Endothelial cell of umbilical vein (primary cell): ENCODE measurements at regions not wholly inside any gene's neighbourhood (a gene's known extent, or its start where the extent isn't known, plus 50 kb on each side); places are given as distances from the start of the nearest gene placed in this dataset.

Experiments
- BruUV-seq: library from RNA; stranded (reverse); fragments of 400-500 nt; replicated peaks from 2 replicates; lab custom pipeline; 2021; lab: Mats Ljungman, UMichigan
- CTCF ChIA-PET: fragments of 300-600, 350-600 bp; sonication (Branson Sonifier 250); formaldehyde crosslinking; loops from one replicate; lab custom pipeline; 2021; ENCODE audit warnings: antibody characterized with exemption, inconsistent platforms; lab: Charles Lee
- POLR2A ChIA-PET: fragments of 300-600, 350-600 bp; sonication (Branson Sonifier 250); formaldehyde crosslinking; loops from one replicate; lab custom pipeline; 2021; ENCODE audit warnings: antibody characterized with exemption, inconsistent platforms; lab: Charles Lee
- DNase-seq: peaks from one replicate; pipeline ENCODE4 v3.0.0-alpha.2; 2011; ENCODE audit warnings: low read depth, low spot score
- FAIRE-seq: peaks from 2 replicates; lab custom pipeline; 2011; peaks lifted over from hg19 to GRCh38; lab: Jason Lieb, UNC
- H2AFZ ChIP-seq: 2 replicates; pipeline ENCODE4 v1.6.0; 2012; ENCODE audit warnings: low read depth, low read length, control low read depth, inconsistent platforms
- H3K27ac ChIP-seq: 2 replicates; pipeline ENCODE4 v1.5.1; 2011; ENCODE audit warnings: low read depth, mild to moderate bottlenecking, control low read depth, low read length, moderate library complexity; ENCODE audit not compliant: insufficient read depth
- H3K27me3 ChIP-seq, 2 experiments: 2 replicates each; pipeline versions ENCODE4 v1.6.0 to v1.6.1; 2011; ENCODE audit warnings: low read length in 2 of 2, mixed read lengths in 1 of 2; ENCODE audit not compliant: control insufficient read depth in 2 of 2, insufficient read depth in 2 of 2
- H3K36me3 ChIP-seq, 2 experiments: 2 replicates in 1 of 2; 3 replicates in 1 of 2; pipeline ENCODE4 v1.5.1; 2011; ENCODE audit warnings: low read length in 2 of 2, mild to moderate bottlenecking in 1 of 2, moderate library complexity in 1 of 2; ENCODE audit not compliant: control insufficient read depth in 2 of 2, insufficient read depth in 2 of 2; ENCODE audit errors: extremely low read depth in 1 of 2
- H3K4me1 ChIP-seq: 3 replicates; pipeline ENCODE4 v1.5.1; 2011; ENCODE audit warnings: mild to moderate bottlenecking, low read length; ENCODE audit not compliant: control insufficient read depth, insufficient read depth; ENCODE audit errors: extremely low read depth
- H3K4me2 ChIP-seq: 2 replicates; pipeline ENCODE4 v1.6.1; 2011; ENCODE audit warnings: low read length, control low read depth, mixed read lengths; ENCODE audit not compliant: insufficient read depth
- H3K4me3 ChIP-seq, 3 experiments: fragments of 200-600 bp in 1 of 3; sonication (generic), shearing (Covaris generic) in 1 of 3; replicated peaks in 1 of 3; 2 replicates each; pipeline ENCODE4 v1.5.1; 2011 to 2016; ENCODE audit warnings: control low read depth in 3 of 3, low read length in 3 of 3, mild to moderate bottlenecking in 2 of 3, inconsistent platforms in 1 of 3, low read depth in 1 of 3, moderate library complexity in 1 of 3; ENCODE audit not compliant: insufficient read depth in 1 of 3
- H3K79me2 ChIP-seq: 2 replicates; pipeline ENCODE4 v1.6.0; 2012; ENCODE audit warnings: low read length, inconsistent platforms; ENCODE audit not compliant: control insufficient read depth, insufficient read depth
- H3K9ac ChIP-seq: replicated peaks from 2 replicates; pipeline ENCODE3; 2011; ENCODE audit warnings: low read length, control low read depth; ENCODE audit not compliant: insufficient read depth; ENCODE audit errors: extremely low read depth
- H3K9me1 ChIP-seq: replicated peaks from 3 replicates; pipeline ENCODE4 v1.6.0; 2011; ENCODE audit warnings: mild to moderate bottlenecking, low read length; ENCODE audit not compliant: control insufficient read depth, insufficient read depth; ENCODE audit errors: extremely low read depth
- H3K9me3 ChIP-seq: replicated peaks from 2 replicates; pipeline ENCODE4 v1.5.1; 2012; ENCODE audit warnings: low read length, inconsistent platforms; ENCODE audit not compliant: control insufficient read depth, insufficient read depth
- H4K20me1 ChIP-seq: replicated peaks from 2 replicates; pipeline ENCODE3; 2011; ENCODE audit warnings: mild to moderate bottlenecking, low read length; ENCODE audit not compliant: control insufficient read depth, insufficient read depth; ENCODE audit errors: extremely low read depth
- EZH2 ChIP-seq: IDR thresholded peaks from 2 replicates; pipeline ENCODE4 v1.6.1; 2012; ENCODE audit warnings: borderline replicate concordance, low read depth, mild to moderate bottlenecking, moderate library complexity, low read length, inconsistent platforms; ENCODE audit not compliant: severe bottlenecking
- FOS ChIP-seq: IDR thresholded peaks from 2 replicates; pipeline ENCODE4 v1.6.1; 2011; ENCODE audit warnings: mild to moderate bottlenecking, low read length, moderate library complexity, borderline replicate concordance; ENCODE audit not compliant: insufficient read depth
- GATA2 ChIP-seq: IDR thresholded peaks from 2 replicates; pipeline ENCODE4 v1.7.0; 2011; ENCODE audit warnings: low read depth, mild to moderate bottlenecking, moderate library complexity, mixed read lengths, low read length; ENCODE audit not compliant: insufficient read length, insufficient read depth
- JUN ChIP-seq: IDR thresholded peaks from 2 replicates; pipeline ENCODE4 v1.6.1; 2011; ENCODE audit warnings: borderline replicate concordance, low read depth; ENCODE audit not compliant: insufficient read length, insufficient read depth
- MAX ChIP-seq: IDR thresholded peaks from 2 replicates; pipeline ENCODE4 v1.6.1; 2011; ENCODE audit not compliant: insufficient read depth, insufficient read length
- MYC ChIP-seq: IDR thresholded peaks from one replicate; pipeline ENCODE4 v1.6.1; 2011; ENCODE audit warnings: mild to moderate bottlenecking, low read depth, low read length
- POLR2A ChIP-seq: IDR thresholded peaks from 2 replicates; pipeline ENCODE4 v1.6.1; 2012; ENCODE audit warnings: low read depth, mild to moderate bottlenecking, control low read depth, low read length
- POLR2AphosphoS5 ChIP-seq: IDR thresholded peaks from 2 replicates; pipeline ENCODE4 v1.6.1; 2012; ENCODE audit warnings: low read depth, mild to moderate bottlenecking, control low read depth, low read length, moderate library complexity; ENCODE audit not compliant: insufficient read depth
- dilution Hi-C: fragments of 300-500 bp; cut with MboI; formaldehyde crosslinking; loops from one replicate; pipeline ENCODE4 v1.15.0; 2019; ENCODE audit warnings: low sequenced_read_pairs; ENCODE audit not compliant: extremely low pct_ligation_motif_present
- intact Hi-C: fragments of 100-400 bp; cut with micrococcal nuclease; formaldehyde crosslinking; loops from one replicate; pipeline ENCODE4 v1.10.0; 2022
- TF ChIP-seq, protein P1 (sequence below), 2 donors: IDR thresholded peaks; 1 replicate in 1 of 2; 2 replicates in 1 of 2; pipeline ENCODE4 v1.5.1; 2011; ENCODE audit warnings: low read length in 2 of 2, mild to moderate bottlenecking in 2 of 2, moderate library complexity in 2 of 2, control low read depth in 1 of 2, inconsistent platforms in 1 of 2, low read depth in 1 of 2; ENCODE audit not compliant: insufficient read depth in 1 of 2; ENCODE audit errors: extremely low read depth in 1 of 2

- Histone ChIP-seq H3K9me1 (no peaks in the 10 kb centered on the region), H4K20me1 (no peaks in the 10 kb centered on the region), H3K79me2 (no peaks in the 10 kb centered on the region), H3K36me3 (no peaks in the 10 kb centered on the region), H3K4me2 (no peak overlapping the region), H3K4me3 (no peak overlapping the region), H3K9ac (no peak overlapping the region), H3K27me3 (no peaks in the 10 kb centered on the region), H3K9me3 (no peaks in the 10 kb centered on the region), H3K27ac (no peak overlapping the region), H2AFZ (no peak overlapping the region), H3K4me1 (no peaks in the 10 kb centered on the region)
- intact Hi-C loops, result no loop called here
- ChIA-PET CTCF (no interaction called here), POLR2A (no interaction called here)
- DNase-seq (no peak), FAIRE-seq (no peak)
- TF ChIP-seq MAX, result no peak
- TF ChIP-seq JUN, result no peak
- TF ChIP-seq MYC, result no peak
- TF ChIP-seq POLR2A, result no peak
- TF ChIP-seq POLR2AphosphoS5, result no peak
- BruUV-seq, result no TSS peak
- dilution Hi-C loops, result no loop called here
Observed at GRCh38 chr9:135216791-135217441, 129.4 kb downstream of the OLFM1 start.

DNA sequence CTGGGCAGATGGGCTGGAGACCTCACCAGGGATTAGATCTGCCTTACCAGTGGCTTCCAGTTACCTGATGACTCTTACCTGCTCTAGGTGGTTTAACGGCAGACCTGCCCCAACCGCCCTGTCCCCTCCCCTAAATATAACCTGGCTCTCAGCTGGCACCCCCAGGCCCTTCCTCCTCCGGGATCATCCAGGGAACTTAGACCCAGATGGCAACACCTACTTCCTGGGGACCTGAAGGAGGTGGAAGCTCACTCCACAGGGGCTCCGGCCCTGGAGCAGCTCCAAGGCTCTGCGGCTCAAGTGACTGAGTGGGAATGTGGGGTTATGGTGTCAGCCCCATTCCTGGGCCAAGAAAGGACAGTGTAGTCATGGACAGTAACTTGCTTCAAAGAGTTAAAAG lies 130.4 kb downstream of the OLFM1 start:
- Histone ChIP-seq H3K9ac (no peak overlapping the region), H3K4me1 (no peaks in the 10 kb centered on the region), H3K27ac (no peak overlapping the region), H3K9me3 (no peaks in the 10 kb centered on the region), H2AFZ (no peak overlapping the region), H3K79me2 (no peaks in the 10 kb centered on the region), H3K27me3 (no peaks in the 10 kb centered on the region), H3K4me2 (no peak overlapping the region), H3K4me3 (no peak overlapping the region), H4K20me1 (no peaks in the 10 kb centered on the region), H3K9me1 (no peaks in the 10 kb centered on the region), H3K36me3 (no peaks in the 10 kb centered on the region)
- BruUV-seq, result no TSS peak
- ChIA-PET CTCF (no interaction called here), POLR2A (no interaction called here)
- intact Hi-C loops, result no loop called here
- DNase-seq (no peak), FAIRE-seq (no peak)
- dilution Hi-C loops, result no loop called here
- no peak for TF ChIP-seq MYC
- TF ChIP-seq POLR2A, result no peak
- no peak for TF ChIP-seq POLR2AphosphoS5
- TF ChIP-seq, protein P1, sequence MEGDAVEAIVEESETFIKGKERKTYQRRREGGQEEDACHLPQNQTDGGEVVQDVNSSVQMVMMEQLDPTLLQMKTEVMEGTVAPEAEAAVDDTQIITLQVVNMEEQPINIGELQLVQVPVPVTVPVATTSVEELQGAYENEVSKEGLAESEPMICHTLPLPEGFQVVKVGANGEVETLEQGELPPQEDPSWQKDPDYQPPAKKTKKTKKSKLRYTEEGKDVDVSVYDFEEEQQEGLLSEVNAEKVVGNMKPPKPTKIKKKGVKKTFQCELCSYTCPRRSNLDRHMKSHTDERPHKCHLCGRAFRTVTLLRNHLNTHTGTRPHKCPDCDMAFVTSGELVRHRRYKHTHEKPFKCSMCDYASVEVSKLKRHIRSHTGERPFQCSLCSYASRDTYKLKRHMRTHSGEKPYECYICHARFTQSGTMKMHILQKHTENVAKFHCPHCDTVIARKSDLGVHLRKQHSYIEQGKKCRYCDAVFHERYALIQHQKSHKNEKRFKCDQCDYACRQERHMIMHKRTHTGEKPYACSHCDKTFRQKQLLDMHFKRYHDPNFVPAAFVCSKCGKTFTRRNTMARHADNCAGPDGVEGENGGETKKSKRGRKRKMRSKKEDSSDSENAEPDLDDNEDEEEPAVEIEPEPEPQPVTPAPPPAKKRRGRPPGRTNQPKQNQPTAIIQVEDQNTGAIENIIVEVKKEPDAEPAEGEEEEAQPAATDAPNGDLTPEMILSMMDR (IDR thresholded peaks at IDR 0.05; ENCODE audit: extremely low read depth in 1 of 2, insufficient read depth in 1 of 2, low read depth in 1 of 2, low read length in 2 of 2), result no peak
- no peak for TF ChIP-seq FOS
- no peak for TF ChIP-seq MAX
- no peak for TF ChIP-seq JUN
- TF ChIP-seq GATA2, result no peak
- TF ChIP-seq EZH2, result no peak
